ENCODE measurements at regions not wholly inside any gene's neighbourhood (a gene's known extent, or its start where the extent isn't known, plus 50 kb on each side); places are given as distances from the start of the nearest gene placed in this dataset.

DNA sequence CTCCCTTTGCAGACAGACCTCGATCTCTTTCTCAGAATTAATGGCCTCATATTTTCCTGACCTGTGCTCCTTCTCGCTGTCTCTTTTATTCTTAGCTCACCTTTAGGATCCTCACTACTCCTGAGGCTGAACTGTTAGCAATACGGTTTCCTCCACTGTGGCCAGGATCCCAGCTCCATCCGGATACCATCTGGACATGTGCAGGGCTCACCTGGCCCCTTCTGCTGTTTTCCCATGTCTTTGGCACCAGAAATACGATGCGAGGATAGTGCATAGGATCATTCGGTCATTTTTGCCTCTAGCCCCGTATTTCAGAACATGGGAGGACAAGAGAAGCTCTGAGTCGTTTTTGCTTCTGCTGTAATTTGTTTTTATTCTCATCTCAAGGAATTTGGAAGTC is 108.5 kb upstream of the KIF26B start:
- no peak for TF ChIP-seq POLR2A (IDR thresholded peaks at IDR 0.05)
- TF ChIP-seq, protein P1, sequence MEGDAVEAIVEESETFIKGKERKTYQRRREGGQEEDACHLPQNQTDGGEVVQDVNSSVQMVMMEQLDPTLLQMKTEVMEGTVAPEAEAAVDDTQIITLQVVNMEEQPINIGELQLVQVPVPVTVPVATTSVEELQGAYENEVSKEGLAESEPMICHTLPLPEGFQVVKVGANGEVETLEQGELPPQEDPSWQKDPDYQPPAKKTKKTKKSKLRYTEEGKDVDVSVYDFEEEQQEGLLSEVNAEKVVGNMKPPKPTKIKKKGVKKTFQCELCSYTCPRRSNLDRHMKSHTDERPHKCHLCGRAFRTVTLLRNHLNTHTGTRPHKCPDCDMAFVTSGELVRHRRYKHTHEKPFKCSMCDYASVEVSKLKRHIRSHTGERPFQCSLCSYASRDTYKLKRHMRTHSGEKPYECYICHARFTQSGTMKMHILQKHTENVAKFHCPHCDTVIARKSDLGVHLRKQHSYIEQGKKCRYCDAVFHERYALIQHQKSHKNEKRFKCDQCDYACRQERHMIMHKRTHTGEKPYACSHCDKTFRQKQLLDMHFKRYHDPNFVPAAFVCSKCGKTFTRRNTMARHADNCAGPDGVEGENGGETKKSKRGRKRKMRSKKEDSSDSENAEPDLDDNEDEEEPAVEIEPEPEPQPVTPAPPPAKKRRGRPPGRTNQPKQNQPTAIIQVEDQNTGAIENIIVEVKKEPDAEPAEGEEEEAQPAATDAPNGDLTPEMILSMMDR (IDR thresholded peaks at IDR 0.05): no peak
